GM12878 (cell line): ENCODE measurements at regions not wholly inside any gene's neighbourhood (a gene's known extent, or its start where the extent isn't known, plus 50 kb on each side); places are given as distances from the start of the nearest gene placed in this dataset.

Experiments
- ATAC-seq: fragments of 200-7000 bp; cut with Tn5 transposase; 3 replicates; pipeline ENCODE4 v1.9.1; 2020; ENCODE audit warnings: mild to moderate bottlenecking, moderate library complexity
- BruUV-seq: library from RNA; stranded (reverse); fragments of 400-500 nt; replicated peaks from 2 replicates; lab custom pipeline; 2021; lab: Mats Ljungman, UMichigan
- CTCF ChIA-PET: fragments of 300-600 bp; sonication (Branson Sonifier 250); formaldehyde crosslinking; extraction: SDS; loops from one replicate; lab custom pipeline; 2021; ENCODE audit warnings: inconsistent platforms; lab: Yijun Ruan, JAX
- POLR2A ChIA-PET: fragments of 350-600 bp; formaldehyde crosslinking; extraction: SDS; loops from one replicate; lab custom pipeline; 2021; ENCODE audit warnings: inconsistent platforms; lab: Charles Lee
- RAD21 ChIA-PET: fragments of 300-600 bp; sonication (Branson Sonifier 250); formaldehyde crosslinking; loops from one replicate; lab custom pipeline; 2023; ENCODE audit warnings: antibody characterized with exemption; ENCODE audit not compliant: unreplicated experiment; lab: Charles Lee
- SMC1A ChIA-PET: fragments of 300-600 bp; sonication (Branson Sonifier 250); formaldehyde crosslinking; loops from one replicate; lab custom pipeline; 2023; ENCODE audit not compliant: unreplicated experiment, uncharacterized antibody; lab: Charles Lee
- DNase-seq: peaks from one replicate; pipeline ENCODE4 v3.0.0-alpha.2; 2011; ENCODE audit warnings: low read depth, low spot score
- FAIRE-seq: peaks from 3 replicates; lab custom pipeline; 2011; peaks lifted over from hg19 to GRCh38; lab: Jason Lieb, UNC
- H2AFZ ChIP-seq: 2 replicates; pipeline ENCODE4 v1.6.0; 2011; ENCODE audit warnings: low read depth, low read length, control low read depth; ENCODE audit not compliant: control insufficient read depth
- H3K27ac ChIP-seq: 2 replicates; pipeline ENCODE4 v1.5.1; 2011; ENCODE audit warnings: control low read depth; ENCODE audit not compliant: control insufficient read depth, insufficient read depth
- H3K27me3 ChIP-seq, 2 experiments: replicated peaks in 1 of 2; 2 replicates each; pipeline versions ENCODE4 v1.6.0 to v1.6.1; 2011; ENCODE audit warnings: low read length in 1 of 2; ENCODE audit not compliant: control insufficient read depth in 2 of 2, insufficient read depth in 2 of 2
- H3K36me3 ChIP-seq, 2 experiments: 2 replicates each; pipeline ENCODE4 v1.5.1; 2011; ENCODE audit warnings: low read length in 1 of 2; ENCODE audit not compliant: control insufficient read depth in 2 of 2, insufficient read depth in 2 of 2
- H3K4me1 ChIP-seq: 2 replicates; pipeline ENCODE4 v1.6.1; 2011; ENCODE audit warnings: mild to moderate bottlenecking, low read length, moderate library complexity, mixed read lengths; ENCODE audit not compliant: control insufficient read depth, insufficient read depth
- H3K4me2 ChIP-seq: 2 replicates; pipeline ENCODE4 v1.6.0; 2011; ENCODE audit warnings: control low read depth; ENCODE audit not compliant: control insufficient read depth, insufficient read depth
- H3K4me3 ChIP-seq: fragments of 200-600 bp; sonication (generic); 2 replicates; pipeline ENCODE4 v1.5.1; 2016
- H3K79me2 ChIP-seq: 2 replicates; pipeline ENCODE4 v1.6.0; 2011; ENCODE audit warnings: low read length; ENCODE audit not compliant: control insufficient read depth, insufficient read depth
- H3K9ac ChIP-seq: 2 replicates; pipeline ENCODE4 v1.8.0; 2011; ENCODE audit warnings: low read length, control low read depth, mixed read lengths; ENCODE audit not compliant: control insufficient read depth, insufficient read depth
- H3K9me3 ChIP-seq: replicated peaks from 3 replicates; pipeline ENCODE4 v1.5.1; 2011; ENCODE audit warnings: mild to moderate bottlenecking, low read length; ENCODE audit not compliant: control insufficient read depth, insufficient read depth
- H4K20me1 ChIP-seq: 2 replicates; pipeline ENCODE4 v1.6.0; 2011; ENCODE audit not compliant: control insufficient read depth, insufficient read depth
- ASH2L ChIP-seq: fragments of 300-600, 200-600 bp; sonication (generic); IDR thresholded peaks from 2 replicates; pipeline ENCODE4 v1.6.1; 2017; ENCODE audit warnings: low read depth, mild to moderate bottlenecking, borderline replicate concordance
- ATF7 ChIP-seq: fragments of 450-650 bp; IDR thresholded peaks from 2 replicates; pipeline ENCODE4 v1.6.1; 2016; ENCODE audit warnings: low read depth, mild to moderate bottlenecking
- BACH1 ChIP-seq: fragments of 450-650 bp; IDR thresholded peaks from 2 replicates; pipeline ENCODE4 v1.6.1; 2017; ENCODE audit warnings: mild to moderate bottlenecking, borderline replicate concordance
- NFYA ChIP-seq: IDR thresholded peaks from 2 replicates; pipeline ENCODE4 v1.6.1; 2011; ENCODE audit warnings: low read depth, mild to moderate bottlenecking, low read length, improper control_type of control experiment, borderline replicate concordance
- RAD51 ChIP-seq: fragments of 450-650 bp; IDR thresholded peaks from 2 replicates; pipeline ENCODE4 v1.6.1; 2016; ENCODE audit warnings: moderate library complexity, mild to moderate bottlenecking, inconsistent platforms
- RCOR1 ChIP-seq: conservative IDR thresholded peaks from 2 replicates; pipeline ENCODE4 v1.6.1; 2012; ENCODE audit warnings: low read depth, low read length, improper control_type of control experiment
- SMARCA5 ChIP-seq: fragments of 450-650 bp; IDR thresholded peaks from 2 replicates; pipeline ENCODE4 v1.6.1; 2017; ENCODE audit warnings: mild to moderate bottlenecking
- STAT3 ChIP-seq: IDR thresholded peaks from 2 replicates; pipeline ENCODE4 v1.6.1; 2011; ENCODE audit warnings: low read depth, low read length, improper control_type of control experiment
- WGBS: methylation state at CpG from one replicate; pipeline ENCODE4 v1.1.6; 2016; ENCODE audit warnings: low lambda C conversion rate; ENCODE audit not compliant: insufficient replicate concordance, insufficient coverage; ENCODE audit errors: missing lambda C conversion rate; 5-methylcytosine and 5-hydroxymethylcytosine counted together
- in situ Hi-C: fragments of 300-500 bp; cut with MboI; formaldehyde crosslinking; loops from 9 replicates; pipeline ENCODE4 v1.14.3; 2018; ENCODE audit warnings: mixed read lengths
- intact Hi-C: fragments of 100-400 bp; cut with micrococcal nuclease; formaldehyde crosslinking; loops from one replicate; pipeline ENCODE4 v1.14.2; 2022; ENCODE audit not compliant: unreplicated experiment
- TF ChIP-seq, protein P1 (sequence below): fragments of 450-650 bp; IDR thresholded peaks from 2 replicates; pipeline ENCODE4 v1.6.1; 2017; ENCODE audit warnings: borderline replicate concordance
- TF ChIP-seq, protein P2 (sequence below): fragments of 450-650 bp; IDR thresholded peaks from 2 replicates; pipeline ENCODE4 v1.6.1; 2016; ENCODE audit warnings: mild to moderate bottlenecking, moderate library complexity, borderline replicate concordance
- TF ChIP-seq, protein P3 (sequence below): fragments of 450-650 bp; IDR thresholded peaks from 2 replicates; pipeline ENCODE4 v1.6.1; 2016; ENCODE audit warnings: mild to moderate bottlenecking
- TF ChIP-seq, protein P4 (sequence below): IDR thresholded peaks from 2 replicates; pipeline ENCODE4 v1.6.1; 2012; ENCODE audit warnings: low read depth, low read length, improper control_type of control experiment

DNA sequence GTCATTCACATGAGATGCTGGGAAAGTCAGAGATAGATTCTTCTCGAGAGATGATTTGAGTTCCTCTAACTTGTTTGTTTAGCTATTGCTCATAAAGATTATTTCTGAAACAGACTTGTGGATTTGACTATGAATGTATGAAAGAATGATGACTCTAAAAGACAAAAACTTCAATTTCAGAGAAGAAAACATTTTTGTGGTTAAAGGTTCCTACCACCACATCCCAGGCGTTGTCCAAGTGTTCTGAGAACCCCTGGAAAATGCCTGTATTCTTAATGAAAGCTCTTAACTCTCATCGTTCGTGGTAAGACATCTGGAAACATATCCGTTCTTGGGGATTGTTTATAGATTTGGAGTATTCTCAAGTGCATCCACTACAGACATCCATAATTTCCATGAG is 228.7 kb downstream of the BARHL2 start (continued):
- TF ChIP-seq SMARCA5 (no peak), ASH2L (no peak), STAT3 (no peak)
- TF ChIP-seq, protein P1, sequence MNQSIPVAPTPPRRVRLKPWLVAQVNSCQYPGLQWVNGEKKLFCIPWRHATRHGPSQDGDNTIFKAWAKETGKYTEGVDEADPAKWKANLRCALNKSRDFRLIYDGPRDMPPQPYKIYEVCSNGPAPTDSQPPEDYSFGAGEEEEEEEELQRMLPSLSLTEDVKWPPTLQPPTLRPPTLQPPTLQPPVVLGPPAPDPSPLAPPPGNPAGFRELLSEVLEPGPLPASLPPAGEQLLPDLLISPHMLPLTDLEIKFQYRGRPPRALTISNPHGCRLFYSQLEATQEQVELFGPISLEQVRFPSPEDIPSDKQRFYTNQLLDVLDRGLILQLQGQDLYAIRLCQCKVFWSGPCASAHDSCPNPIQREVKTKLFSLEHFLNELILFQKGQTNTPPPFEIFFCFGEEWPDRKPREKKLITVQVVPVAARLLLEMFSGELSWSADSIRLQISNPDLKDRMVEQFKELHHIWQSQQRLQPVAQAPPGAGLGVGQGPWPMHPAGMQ: no peak
- TF ChIP-seq, all 136 proteins: peak for 0

DNA sequence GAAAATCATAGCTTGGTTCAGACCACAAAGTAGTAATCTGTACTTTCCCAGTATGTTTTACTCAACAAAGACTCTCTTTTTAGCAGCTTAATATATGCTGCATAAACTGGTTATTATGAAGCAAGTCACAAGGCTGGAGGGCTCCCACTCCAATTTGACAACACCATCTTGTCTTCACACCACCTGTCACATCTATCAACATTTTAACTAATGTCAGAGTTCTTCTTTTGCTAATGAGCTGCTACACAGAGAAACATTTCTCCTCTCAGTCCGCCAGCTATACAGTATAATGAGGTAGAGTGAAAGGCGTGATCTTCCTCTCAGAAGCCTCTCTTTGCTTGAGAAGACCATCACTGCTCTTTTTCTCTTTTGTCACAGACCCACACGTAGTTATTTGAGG is 230.1 kb downstream of the BARHL2 start:
- Histone ChIP-seq H3K9me3 (no peaks in the 10 kb centered on the region), H4K20me1 (no peaks in the 10 kb centered on the region), H3K4me3 (no peak overlapping the region), H3K36me3 (no peaks in the 10 kb centered on the region), H3K4me1 (no peaks in the 10 kb centered on the region), H3K27me3 (no peaks in the 10 kb centered on the region), H3K79me2 (no peaks in the 10 kb centered on the region), H3K9ac (no peak overlapping the region), H3K4me2 (no peak overlapping the region), H3K27ac (no peak overlapping the region), H2AFZ (no peak overlapping the region)
- 13% methylated on average over 3 of the region's 3 CpGs for WGBS
- ChIA-PET POLR2A (interaction anchor here (0.6 to 3.6 kb wide), 10 partner anchors 9 to 131 kb away, joined by 3 to 36 read pairs (median 12); no protein-coding TSS in a partner anchor), RAD21 (interaction anchor here (0.8 to 5.3 kb wide), 20 partner anchors 11 to 266 kb away, joined by 3 to 110 read pairs (median 6); no protein-coding TSS in a partner anchor), CTCF (interaction anchor here (0.7 to 5.4 kb wide), 12 partner anchors 10 to 478 kb away, joined by 3 to 68 read pairs (median 4); no protein-coding TSS in a partner anchor), SMC1A (interaction anchor here (0.8 to 5.1 kb wide), 18 partner anchors 9 to 132 kb away, joined by 3 to 79 read pairs (median 5); no protein-coding TSS in a partner anchor)
- ATAC-seq (peak; percentile 77), DNase-seq (no peak), FAIRE-seq (no peak)
- intact Hi-C loops: no loop called here
- no TSS peak for BruUV-seq
- in situ Hi-C loops: no loop called here
- no peak for TF ChIP-seq RAD51
- TF ChIP-seq, protein P2, sequence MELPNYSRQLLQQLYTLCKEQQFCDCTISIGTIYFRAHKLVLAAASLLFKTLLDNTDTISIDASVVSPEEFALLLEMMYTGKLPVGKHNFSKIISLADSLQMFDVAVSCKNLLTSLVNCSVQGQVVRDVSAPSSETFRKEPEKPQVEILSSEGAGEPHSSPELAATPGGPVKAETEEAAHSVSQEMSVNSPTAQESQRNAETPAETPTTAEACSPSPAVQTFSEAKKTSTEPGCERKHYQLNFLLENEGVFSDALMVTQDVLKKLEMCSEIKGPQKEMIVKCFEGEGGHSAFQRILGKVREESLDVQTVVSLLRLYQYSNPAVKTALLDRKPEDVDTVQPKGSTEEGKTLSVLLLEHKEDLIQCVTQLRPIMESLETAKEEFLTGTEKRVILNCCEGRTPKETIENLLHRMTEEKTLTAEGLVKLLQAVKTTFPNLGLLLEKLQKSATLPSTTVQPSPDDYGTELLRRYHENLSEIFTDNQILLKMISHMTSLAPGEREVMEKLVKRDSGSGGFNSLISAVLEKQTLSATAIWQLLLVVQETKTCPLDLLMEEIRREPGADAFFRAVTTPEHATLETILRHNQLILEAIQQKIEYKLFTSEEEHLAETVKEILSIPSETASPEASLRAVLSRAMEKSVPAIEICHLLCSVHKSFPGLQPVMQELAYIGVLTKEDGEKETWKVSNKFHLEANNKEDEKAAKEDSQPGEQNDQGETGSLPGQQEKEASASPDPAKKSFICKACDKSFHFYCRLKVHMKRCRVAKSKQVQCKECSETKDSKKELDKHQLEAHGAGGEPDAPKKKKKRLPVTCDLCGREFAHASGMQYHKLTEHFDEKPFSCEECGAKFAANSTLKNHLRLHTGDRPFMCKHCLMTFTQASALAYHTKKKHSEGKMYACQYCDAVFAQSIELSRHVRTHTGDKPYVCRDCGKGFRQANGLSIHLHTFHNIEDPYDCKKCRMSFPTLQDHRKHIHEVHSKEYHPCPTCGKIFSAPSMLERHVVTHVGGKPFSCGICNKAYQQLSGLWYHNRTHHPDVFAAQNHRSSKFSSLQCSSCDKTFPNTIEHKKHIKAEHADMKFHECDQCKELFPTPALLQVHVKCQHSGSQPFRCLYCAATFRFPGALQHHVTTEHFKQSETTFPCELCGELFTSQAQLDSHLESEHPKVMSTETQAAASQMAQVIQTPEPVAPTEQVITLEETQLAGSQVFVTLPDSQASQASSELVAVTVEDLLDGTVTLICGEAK: no peak
- TF ChIP-seq RCOR1: no peak
- TF ChIP-seq, protein P3, sequence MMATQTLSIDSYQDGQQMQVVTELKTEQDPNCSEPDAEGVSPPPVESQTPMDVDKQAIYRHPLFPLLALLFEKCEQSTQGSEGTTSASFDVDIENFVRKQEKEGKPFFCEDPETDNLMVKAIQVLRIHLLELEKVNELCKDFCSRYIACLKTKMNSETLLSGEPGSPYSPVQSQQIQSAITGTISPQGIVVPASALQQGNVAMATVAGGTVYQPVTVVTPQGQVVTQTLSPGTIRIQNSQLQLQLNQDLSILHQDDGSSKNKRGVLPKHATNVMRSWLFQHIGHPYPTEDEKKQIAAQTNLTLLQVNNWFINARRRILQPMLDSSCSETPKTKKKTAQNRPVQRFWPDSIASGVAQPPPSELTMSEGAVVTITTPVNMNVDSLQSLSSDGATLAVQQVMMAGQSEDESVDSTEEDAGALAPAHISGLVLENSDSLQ: peak; percentile 65; the same call in 1 of the 2 replicates
- TF ChIP-seq, protein P4, sequence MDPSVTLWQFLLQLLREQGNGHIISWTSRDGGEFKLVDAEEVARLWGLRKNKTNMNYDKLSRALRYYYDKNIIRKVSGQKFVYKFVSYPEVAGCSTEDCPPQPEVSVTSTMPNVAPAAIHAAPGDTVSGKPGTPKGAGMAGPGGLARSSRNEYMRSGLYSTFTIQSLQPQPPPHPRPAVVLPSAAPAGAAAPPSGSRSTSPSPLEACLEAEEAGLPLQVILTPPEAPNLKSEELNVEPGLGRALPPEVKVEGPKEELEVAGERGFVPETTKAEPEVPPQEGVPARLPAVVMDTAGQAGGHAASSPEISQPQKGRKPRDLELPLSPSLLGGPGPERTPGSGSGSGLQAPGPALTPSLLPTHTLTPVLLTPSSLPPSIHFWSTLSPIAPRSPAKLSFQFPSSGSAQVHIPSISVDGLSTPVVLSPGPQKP: no peak
- TF ChIP-seq, protein P1: no peak
- no peak for TF ChIP-seq NFYA
- TF ChIP-seq ATF7: peak; percentile 43
- peak; percentile 25; the same call in 1 of the 2 replicates for TF ChIP-seq BACH1
